ENCODE measurements at regions not wholly inside any gene's neighbourhood (a gene's known extent, or its start where the extent isn't known, plus 50 kb on each side); places are given as distances from the start of the nearest gene placed in this dataset.

- TF ChIP-seq CTCF (IDR thresholded peaks at IDR 0.05), result no peak
- no peak for TF ChIP-seq POLR2A (IDR thresholded peaks at IDR 0.05)
Measured at GRCh38 chr5:103621548-103621930, 59.0 kb upstream of the NUDT12 start.
